ENCODE measurements at regions not wholly inside any gene's neighbourhood (a gene's known extent, or its start where the extent isn't known, plus 50 kb on each side); places are given as distances from the start of the nearest gene placed in this dataset.

DNA sequence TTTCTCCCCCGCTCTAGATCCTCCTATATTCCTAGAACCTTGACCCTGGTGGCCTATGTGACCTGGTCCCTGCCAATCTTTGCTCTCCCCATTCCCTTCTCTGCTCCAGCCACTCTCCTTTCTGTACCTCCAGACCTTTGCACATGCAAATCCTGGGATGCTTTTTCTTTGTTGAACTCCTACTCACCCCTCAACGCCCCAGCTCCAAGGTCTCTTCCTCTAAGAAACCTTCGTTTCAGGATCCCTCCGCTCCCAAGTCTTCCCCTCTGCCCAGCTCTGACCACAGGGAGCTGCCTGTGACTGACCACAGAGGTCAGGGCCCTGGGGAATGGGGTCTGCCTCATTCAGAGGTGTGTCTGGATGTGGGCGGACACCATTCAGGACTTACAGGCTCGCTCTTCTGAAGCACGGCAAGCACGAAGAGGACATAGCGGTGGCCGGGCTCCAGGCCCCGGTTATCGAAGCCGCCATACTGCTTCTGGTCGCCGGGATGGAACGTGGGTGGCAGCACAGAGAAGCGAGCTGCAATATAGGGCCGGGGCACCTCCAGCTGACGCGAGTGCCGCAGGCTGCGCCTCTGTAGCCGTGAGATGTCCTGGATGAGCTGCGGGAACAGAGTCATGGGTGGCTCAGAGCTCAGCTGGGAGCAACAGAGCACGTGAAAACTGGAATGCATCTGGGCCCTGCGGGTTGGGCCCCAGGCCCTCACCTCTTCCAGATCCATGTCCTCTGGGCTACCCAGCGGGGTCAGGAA is 120.9 kb downstream of the PTPRS start:
- TF ChIP-seq, protein P1, sequence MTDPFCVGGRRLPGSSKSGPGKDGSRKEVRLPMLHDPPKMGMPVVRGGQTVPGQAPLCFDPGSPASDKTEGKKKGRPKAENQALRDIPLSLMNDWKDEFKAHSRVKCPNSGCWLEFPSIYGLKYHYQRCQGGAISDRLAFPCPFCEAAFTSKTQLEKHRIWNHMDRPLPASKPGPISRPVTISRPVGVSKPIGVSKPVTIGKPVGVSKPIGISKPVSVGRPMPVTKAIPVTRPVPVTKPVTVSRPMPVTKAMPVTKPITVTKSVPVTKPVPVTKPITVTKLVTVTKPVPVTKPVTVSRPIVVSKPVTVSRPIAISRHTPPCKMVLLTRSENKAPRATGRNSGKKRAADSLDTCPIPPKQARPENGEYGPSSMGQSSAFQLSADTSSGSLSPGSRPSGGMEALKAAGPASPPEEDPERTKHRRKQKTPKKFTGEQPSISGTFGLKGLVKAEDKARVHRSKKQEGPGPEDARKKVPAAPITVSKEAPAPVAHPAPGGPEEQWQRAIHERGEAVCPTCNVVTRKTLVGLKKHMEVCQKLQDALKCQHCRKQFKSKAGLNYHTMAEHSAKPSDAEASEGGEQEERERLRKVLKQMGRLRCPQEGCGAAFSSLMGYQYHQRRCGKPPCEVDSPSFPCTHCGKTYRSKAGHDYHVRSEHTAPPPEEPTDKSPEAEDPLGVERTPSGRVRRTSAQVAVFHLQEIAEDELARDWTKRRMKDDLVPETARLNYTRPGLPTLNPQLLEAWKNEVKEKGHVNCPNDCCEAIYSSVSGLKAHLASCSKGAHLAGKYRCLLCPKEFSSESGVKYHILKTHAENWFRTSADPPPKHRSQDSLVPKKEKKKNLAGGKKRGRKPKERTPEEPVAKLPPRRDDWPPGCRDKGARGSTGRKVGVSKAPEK (CRISPR knock-in tag; IDR thresholded peaks at IDR 0.05; ENCODE audit: borderline replicate concordance) = no peak
- no peak for TF ChIP-seq ISL2 (CRISPR knock-in tag; IDR thresholded peaks at IDR 0.05)
- no peak for TF ChIP-seq ZNF124 (CRISPR knock-in tag; IDR thresholded peaks at IDR 0.05)
- TF ChIP-seq, protein P2, sequence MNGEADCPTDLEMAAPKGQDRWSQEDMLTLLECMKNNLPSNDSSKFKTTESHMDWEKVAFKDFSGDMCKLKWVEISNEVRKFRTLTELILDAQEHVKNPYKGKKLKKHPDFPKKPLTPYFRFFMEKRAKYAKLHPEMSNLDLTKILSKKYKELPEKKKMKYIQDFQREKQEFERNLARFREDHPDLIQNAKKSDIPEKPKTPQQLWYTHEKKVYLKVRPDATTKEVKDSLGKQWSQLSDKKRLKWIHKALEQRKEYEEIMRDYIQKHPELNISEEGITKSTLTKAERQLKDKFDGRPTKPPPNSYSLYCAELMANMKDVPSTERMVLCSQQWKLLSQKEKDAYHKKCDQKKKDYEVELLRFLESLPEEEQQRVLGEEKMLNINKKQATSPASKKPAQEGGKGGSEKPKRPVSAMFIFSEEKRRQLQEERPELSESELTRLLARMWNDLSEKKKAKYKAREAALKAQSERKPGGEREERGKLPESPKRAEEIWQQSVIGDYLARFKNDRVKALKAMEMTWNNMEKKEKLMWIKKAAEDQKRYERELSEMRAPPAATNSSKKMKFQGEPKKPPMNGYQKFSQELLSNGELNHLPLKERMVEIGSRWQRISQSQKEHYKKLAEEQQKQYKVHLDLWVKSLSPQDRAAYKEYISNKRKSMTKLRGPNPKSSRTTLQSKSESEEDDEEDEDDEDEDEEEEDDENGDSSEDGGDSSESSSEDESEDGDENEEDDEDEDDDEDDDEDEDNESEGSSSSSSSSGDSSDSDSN (CRISPR knock-in tag; IDR thresholded peaks at IDR 0.05) = no peak
- TF ChIP-seq MNT (IDR thresholded peaks at IDR 0.05) = no peak
- TF ChIP-seq ZNF318 (CRISPR knock-in tag; IDR thresholded peaks at IDR 0.05) = no peak

All from HepG2 (cell line).